ENCODE measurements at regions not wholly inside any gene's neighbourhood (a gene's known extent, or its start where the extent isn't known, plus 50 kb on each side); places are given as distances from the start of the nearest gene placed in this dataset.

DNA sequence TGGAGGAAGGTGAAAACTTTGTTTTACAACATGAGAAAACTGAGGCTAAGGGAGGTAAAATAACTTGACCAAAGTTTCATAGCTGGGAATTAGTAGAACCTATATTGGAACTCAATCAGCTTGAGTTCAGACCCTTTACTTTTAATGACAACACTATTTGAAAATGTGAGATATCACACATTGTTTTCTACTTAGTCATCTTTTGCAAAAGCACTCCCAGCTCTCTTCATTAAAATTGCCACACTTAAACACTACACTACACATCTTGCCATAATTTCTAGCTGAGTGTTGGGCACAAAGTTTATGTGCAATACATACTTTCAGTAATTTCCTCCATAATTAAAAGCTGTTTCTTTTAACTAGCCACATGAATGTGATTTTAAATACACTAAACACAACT lies 230.4 kb upstream of the DCBLD2 start:
- no peak overlapping the region for H3K4me3 ChIP-seq (ENCODE audit: low read depth, low read length)
- TF ChIP-seq, protein P1, sequence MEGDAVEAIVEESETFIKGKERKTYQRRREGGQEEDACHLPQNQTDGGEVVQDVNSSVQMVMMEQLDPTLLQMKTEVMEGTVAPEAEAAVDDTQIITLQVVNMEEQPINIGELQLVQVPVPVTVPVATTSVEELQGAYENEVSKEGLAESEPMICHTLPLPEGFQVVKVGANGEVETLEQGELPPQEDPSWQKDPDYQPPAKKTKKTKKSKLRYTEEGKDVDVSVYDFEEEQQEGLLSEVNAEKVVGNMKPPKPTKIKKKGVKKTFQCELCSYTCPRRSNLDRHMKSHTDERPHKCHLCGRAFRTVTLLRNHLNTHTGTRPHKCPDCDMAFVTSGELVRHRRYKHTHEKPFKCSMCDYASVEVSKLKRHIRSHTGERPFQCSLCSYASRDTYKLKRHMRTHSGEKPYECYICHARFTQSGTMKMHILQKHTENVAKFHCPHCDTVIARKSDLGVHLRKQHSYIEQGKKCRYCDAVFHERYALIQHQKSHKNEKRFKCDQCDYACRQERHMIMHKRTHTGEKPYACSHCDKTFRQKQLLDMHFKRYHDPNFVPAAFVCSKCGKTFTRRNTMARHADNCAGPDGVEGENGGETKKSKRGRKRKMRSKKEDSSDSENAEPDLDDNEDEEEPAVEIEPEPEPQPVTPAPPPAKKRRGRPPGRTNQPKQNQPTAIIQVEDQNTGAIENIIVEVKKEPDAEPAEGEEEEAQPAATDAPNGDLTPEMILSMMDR (IDR thresholded peaks at IDR 0.05; ENCODE audit: insufficient read depth in 1 of 2, low read depth in 1 of 2, low read length in 1 of 2, severe bottlenecking in 1 of 2, unreplicated experiment in 1 of 2), result no peak
- CTCF ChIA-PET, result no interaction called here
- no peaks in the 10 kb centered on the region for H3K4me1 ChIP-seq
- no peaks in the 10 kb centered on the region for H3K36me3 ChIP-seq (ENCODE audit: control insufficient read depth, insufficient read depth, low read length)
- Mint-ChIP-seq H3K36me3 (ENCODE audit: insufficient read depth, unreplicated experiment) (no peaks in the 10 kb centered on the region), H3K9me3 (ENCODE audit: unreplicated experiment) (no peaks in the 10 kb centered on the region), H3K27ac (ENCODE audit: unreplicated experiment) (no peak overlapping the region), H3K4me3 (ENCODE audit: unreplicated experiment) (no peak overlapping the region), H3K27me3 (ENCODE audit: insufficient read depth, unreplicated experiment) (no peaks in the 10 kb centered on the region), H3K4me1 (ENCODE audit: low read depth, unreplicated experiment) (no peaks in the 10 kb centered on the region)
- intact Hi-C loops (cut with micrococcal nuclease; ENCODE audit: unreplicated experiment), result no loop called here
- POLR2A ChIA-PET, result no interaction called here
- no peaks in the 10 kb centered on the region for H3K27me3 ChIP-seq (replicated peaks; ENCODE audit: control insufficient read depth, insufficient read depth, low read length)
- DNase-seq, result no peak
- no TSS peak for BruUV-seq (replicated peaks)
- H3K9me3 ChIP-seq, result no peaks in the 10 kb centered on the region

- DNase-seq, result no peak
- no peaks in the 10 kb centered on the region for H3K27me3 Mint-ChIP-seq (ENCODE audit: insufficient read depth, unreplicated experiment)
- CTCF ChIA-PET, result no interaction called here
- no peaks in the 10 kb centered on the region for H3K9me3 ChIP-seq
- H3K9me3 Mint-ChIP-seq (ENCODE audit: unreplicated experiment), result no peaks in the 10 kb centered on the region
- no peak overlapping the region for H3K4me3 ChIP-seq (ENCODE audit: low read depth, low read length)
- no peaks in the 10 kb centered on the region for H3K27me3 ChIP-seq (replicated peaks; ENCODE audit: control insufficient read depth, insufficient read depth, low read length)
- H3K36me3 Mint-ChIP-seq (ENCODE audit: insufficient read depth, unreplicated experiment), result no peaks in the 10 kb centered on the region
- H3K4me1 Mint-ChIP-seq (ENCODE audit: low read depth, unreplicated experiment), result no peaks in the 10 kb centered on the region
- H3K36me3 ChIP-seq (ENCODE audit: control insufficient read depth, insufficient read depth, low read length), result no peaks in the 10 kb centered on the region
- no peak overlapping the region for H3K27ac Mint-ChIP-seq (ENCODE audit: unreplicated experiment)
- BruUV-seq (replicated peaks), result no TSS peak
- POLR2A ChIA-PET, result no interaction called here
- TF ChIP-seq, protein P1 (IDR thresholded peaks at IDR 0.05; ENCODE audit: insufficient read depth in 1 of 2, low read depth in 1 of 2, low read length in 1 of 2, severe bottlenecking in 1 of 2, unreplicated experiment in 1 of 2), result no peak
- no peaks in the 10 kb centered on the region for H3K4me1 ChIP-seq
- intact Hi-C loops (cut with micrococcal nuclease; ENCODE audit: unreplicated experiment), result no loop called here
- H3K4me3 Mint-ChIP-seq (ENCODE audit: unreplicated experiment), result no peak overlapping the region
These were observed 227.4 kb upstream of the DCBLD2 start for GRCh38 chr3:99128725-99129505.

GRCh38 chr3:99128235-99128634 lies 226.7 kb upstream of the DCBLD2 start:
- Histone ChIP-seq H3K9me3 (no peaks in the 10 kb centered on the region), H3K27me3 (replicated peaks; ENCODE audit: control insufficient read depth, insufficient read depth, low read length) (no peaks in the 10 kb centered on the region), H3K36me3 (ENCODE audit: control insufficient read depth, insufficient read depth, low read length) (no peaks in the 10 kb centered on the region), H3K4me3 (ENCODE audit: low read depth, low read length) (no peak overlapping the region), H3K4me1 (no peaks in the 10 kb centered on the region)
- BruUV-seq (replicated peaks), result no TSS peak
- no peaks in the 10 kb centered on the region for H3K36me3 Mint-ChIP-seq (ENCODE audit: insufficient read depth, unreplicated experiment)
- intact Hi-C loops (cut with micrococcal nuclease; ENCODE audit: unreplicated experiment), result no loop called here
- ChIA-PET POLR2A (no interaction called here), CTCF (no interaction called here)
- no peaks in the 10 kb centered on the region for H3K9me3 Mint-ChIP-seq (ENCODE audit: unreplicated experiment)
- DNase-seq, result no peak
- H3K27ac Mint-ChIP-seq (ENCODE audit: unreplicated experiment), result no peak overlapping the region
- H3K4me1 Mint-ChIP-seq (ENCODE audit: low read depth, unreplicated experiment), result no peaks in the 10 kb centered on the region
- no peaks in the 10 kb centered on the region for H3K27me3 Mint-ChIP-seq (ENCODE audit: insufficient read depth, unreplicated experiment)
- TF ChIP-seq, protein P1 (IDR thresholded peaks at IDR 0.05; ENCODE audit: insufficient read depth in 1 of 2, low read depth in 1 of 2, low read length in 1 of 2, severe bottlenecking in 1 of 2, unreplicated experiment in 1 of 2), result no peak
- H3K4me3 Mint-ChIP-seq (ENCODE audit: unreplicated experiment), result no peak overlapping the region

Data from Caco-2 (cell line).